ENCODE measurements at regions not wholly inside any gene's neighbourhood (a gene's known extent, or its start where the extent isn't known, plus 50 kb on each side); places are given as distances from the start of the nearest gene placed in this dataset.

- H3K27me3 Mint-ChIP-seq, result no peaks in the 10 kb centered on the region
- no peak for TF ChIP-seq CTCF (IDR thresholded peaks at IDR 0.05)
Observed at GRCh38 chr1:232431748-232432147, 198.2 kb downstream of the SIPA1L2 start.

GRCh38 chr1:232431326-232431725 is 198.6 kb downstream of the SIPA1L2 start:
- H3K9me3 Mint-ChIP-seq, result no peaks in the 10 kb centered on the region
- Histone ChIP-seq H3K27ac (ENCODE audit: low read depth in 1 of 2, low read length in 2 of 2) (no peak overlapping the region), H3K27me3 (ENCODE audit: control insufficient read depth in 1 of 2, insufficient read depth in 2 of 2, low read length in 2 of 2) (no peaks in the 10 kb centered on the region), H3K4me3 (ENCODE audit: low read length) (no peak overlapping the region), H3K4me1 (ENCODE audit: insufficient read depth, low read length) (no peaks in the 10 kb centered on the region), H3K36me3 (ENCODE audit: insufficient read depth, low read length) (no peaks in the 10 kb centered on the region), H3K9me3 (ENCODE audit: control insufficient read depth in 1 of 2, insufficient read depth in 1 of 2, low read length in 2 of 2) (no peaks in the 10 kb centered on the region)
- no peaks in the 10 kb centered on the region for H3K36me3 Mint-ChIP-seq (ENCODE audit: low read depth)
- TF ChIP-seq CTCF (IDR thresholded peaks at IDR 0.05), result no peak
- no peak overlapping the region for H3K4me3 Mint-ChIP-seq
- no peaks in the 10 kb centered on the region for H3K4me1 Mint-ChIP-seq (ENCODE audit: low read depth)
- intact Hi-C loops (cut with DNase I, micrococcal nuclease), result no loop called here
- ChIA-PET POLR2A (no interaction called here), CTCF (no interaction called here)
- DNase-seq (no peak), ATAC-seq (ENCODE audit: poor library complexity) (no peak)
- H3K27me3 Mint-ChIP-seq, result no peaks in the 10 kb centered on the region
- no peak overlapping the region for H3K27ac Mint-ChIP-seq

More at GRCh38 chr1:232431748-232432147, 198.2 kb downstream of the SIPA1L2 start:
- Histone ChIP-seq H3K9me3 (ENCODE audit: control insufficient read depth in 1 of 2, insufficient read depth in 1 of 2, low read length in 2 of 2) (no peaks in the 10 kb centered on the region), H3K27me3 (ENCODE audit: control insufficient read depth in 1 of 2, insufficient read depth in 2 of 2, low read length in 2 of 2) (no peaks in the 10 kb centered on the region), H3K4me3 (ENCODE audit: low read length) (no peak overlapping the region), H3K27ac (ENCODE audit: low read depth in 1 of 2, low read length in 2 of 2) (no peak overlapping the region), H3K36me3 (ENCODE audit: insufficient read depth, low read length) (no peaks in the 10 kb centered on the region), H3K4me1 (ENCODE audit: insufficient read depth, low read length) (no peaks in the 10 kb centered on the region)
- Mint-ChIP-seq H3K4me1 (ENCODE audit: low read depth) (no peaks in the 10 kb centered on the region), H3K27ac (no peak overlapping the region), H3K4me3 (no peak overlapping the region), H3K36me3 (ENCODE audit: low read depth) (no peaks in the 10 kb centered on the region), H3K9me3 (no peaks in the 10 kb centered on the region)
- intact Hi-C loops (cut with DNase I, micrococcal nuclease), result no loop called here
- DNase-seq (no peak), ATAC-seq (ENCODE audit: poor library complexity) (no peak)
- CTCF ChIA-PET, result no interaction called here
- POLR2A ChIA-PET, result no interaction called here

- ATAC-seq (ENCODE audit: poor library complexity) (no peak), DNase-seq (no peak)
- intact Hi-C loops (cut with DNase I, micrococcal nuclease), result no loop called here
- Mint-ChIP-seq H3K4me1 (ENCODE audit: low read depth) (no peaks in the 10 kb centered on the region), H3K4me3 (no peak overlapping the region), H3K36me3 (ENCODE audit: low read depth) (no peaks in the 10 kb centered on the region), H3K27me3 (no peaks in the 10 kb centered on the region), H3K9me3 (no peaks in the 10 kb centered on the region), H3K27ac (no peak overlapping the region)
- H3K27ac ChIP-seq (ENCODE audit: low read depth in 1 of 2, low read length in 2 of 2), result no peak overlapping the region
- H3K27me3 ChIP-seq (ENCODE audit: control insufficient read depth in 1 of 2, insufficient read depth in 2 of 2, low read length in 2 of 2), result no peaks in the 10 kb centered on the region
- H3K9me3 ChIP-seq (ENCODE audit: control insufficient read depth in 1 of 2, insufficient read depth in 1 of 2, low read length in 2 of 2), result no peaks in the 10 kb centered on the region
- TF ChIP-seq CTCF (IDR thresholded peaks at IDR 0.05), result no peak
- CTCF ChIA-PET, result no interaction called here
- no peak overlapping the region for H3K4me3 ChIP-seq (ENCODE audit: low read length)
- H3K36me3 ChIP-seq (ENCODE audit: insufficient read depth, low read length), result no peaks in the 10 kb centered on the region
- POLR2A ChIA-PET, result no interaction called here
- H3K4me1 ChIP-seq (ENCODE audit: insufficient read depth, low read length), result no peaks in the 10 kb centered on the region
Observed at GRCh38 chr1:232430467-232430866, 199.5 kb downstream of the SIPA1L2 start.
